Hematopoietic multipotent progenitor cell treated with erythropoietin and hydrocortisone succinate and interleukin-3 and kit ligand, for 4 days (in vitro differentiated cells): ENCODE measurements at regions not wholly inside any gene's neighbourhood (a gene's known extent, or its start where the extent isn't known, plus 50 kb on each side); places are given as distances from the start of the nearest gene placed in this dataset.

Experiments used
- DNase-seq: peaks from one replicate; pipeline ENCODE4 v3.0.0-alpha.2; 2015

DNA sequence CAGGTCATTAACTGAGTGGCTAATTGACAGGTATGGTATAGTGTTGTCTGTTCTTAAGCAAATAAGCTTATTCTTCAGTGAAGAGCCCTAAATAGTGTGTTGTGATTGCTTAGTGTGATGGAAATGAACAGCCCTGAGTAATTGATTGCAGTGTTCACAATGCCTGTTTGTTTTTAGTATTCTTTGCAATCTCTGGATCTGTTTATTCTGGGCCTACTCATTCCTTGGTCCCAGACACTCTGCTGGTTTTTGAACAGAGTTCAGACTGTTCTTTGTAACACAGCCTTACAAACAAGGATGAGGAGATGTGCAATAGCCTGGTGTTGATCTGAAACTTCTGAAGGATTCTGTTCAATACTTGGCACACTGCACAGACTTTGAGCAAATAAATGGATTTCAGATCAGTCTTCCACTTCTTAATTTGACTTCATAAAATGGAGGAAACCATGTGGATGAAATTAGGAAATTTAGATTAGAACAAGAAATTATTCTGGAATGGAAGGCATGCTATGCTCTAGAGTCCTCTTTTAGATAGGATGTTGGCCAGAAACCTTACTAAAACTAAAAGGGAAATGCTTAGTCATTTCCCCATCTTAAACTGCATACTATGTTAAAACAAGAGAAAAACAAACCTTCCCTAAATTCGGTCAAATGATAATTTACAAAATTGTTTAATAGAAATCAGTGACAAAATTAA lies 444.2 kb upstream of the SEMA3D start:
- DNase-seq = peak; percentile 64

GRCh38 chr7:85627791-85628586 lies 441.1 kb upstream of the SEMA3D start:
- DNase-seq = no peak

DNA sequence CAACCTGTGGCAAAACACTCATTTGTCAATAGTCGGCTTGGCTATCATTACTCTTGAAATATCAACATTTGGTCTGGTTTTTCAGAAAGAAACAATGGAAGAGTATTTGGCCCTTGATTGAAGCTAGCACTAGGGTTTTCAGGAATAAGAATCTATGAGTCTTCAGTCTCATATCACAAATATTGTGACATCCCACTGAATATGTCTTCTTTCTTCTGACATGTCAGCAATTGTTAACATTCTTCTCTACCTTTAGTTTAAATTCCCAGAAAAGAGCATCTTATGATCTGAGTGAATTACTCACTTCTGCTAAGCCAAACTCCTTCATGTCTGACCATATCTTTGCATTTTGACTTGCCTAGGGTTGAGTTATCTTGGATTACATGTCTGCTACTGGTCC lies 435.2 kb upstream of the SEMA3D start:
- peak; percentile 11 for DNase-seq

GRCh38 chr7:85620936-85621685 lies 434.3 kb upstream of the SEMA3D start:
- DNase-seq = peak; percentile 80

- no peak for DNase-seq
Measured at GRCh38 chr7:85619236-85619635, 432.4 kb upstream of the SEMA3D start.

- no peak for DNase-seq
Measured at GRCh38 chr7:85614684-85615083, 427.8 kb upstream of the SEMA3D start.

DNA sequence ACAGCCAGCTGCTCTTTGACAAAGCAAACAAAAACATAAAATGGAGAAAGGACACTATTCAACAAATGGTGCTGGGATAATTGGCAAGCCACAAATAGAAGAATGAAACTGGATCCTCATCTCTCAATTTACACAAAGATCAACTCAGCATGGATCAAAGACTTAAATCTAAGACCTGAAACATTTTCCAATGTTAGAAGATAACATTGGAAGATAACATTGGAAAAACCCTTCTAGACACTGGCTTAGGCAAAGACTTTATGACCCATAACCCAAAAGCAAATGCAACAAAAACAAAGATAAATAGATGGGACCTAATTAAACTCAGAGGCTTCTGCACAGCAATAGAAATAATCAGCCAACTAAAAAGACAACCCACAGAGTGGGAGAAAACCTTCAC lies 425.7 kb upstream of the SEMA3D start:
- DNase-seq = no peak

DNA sequence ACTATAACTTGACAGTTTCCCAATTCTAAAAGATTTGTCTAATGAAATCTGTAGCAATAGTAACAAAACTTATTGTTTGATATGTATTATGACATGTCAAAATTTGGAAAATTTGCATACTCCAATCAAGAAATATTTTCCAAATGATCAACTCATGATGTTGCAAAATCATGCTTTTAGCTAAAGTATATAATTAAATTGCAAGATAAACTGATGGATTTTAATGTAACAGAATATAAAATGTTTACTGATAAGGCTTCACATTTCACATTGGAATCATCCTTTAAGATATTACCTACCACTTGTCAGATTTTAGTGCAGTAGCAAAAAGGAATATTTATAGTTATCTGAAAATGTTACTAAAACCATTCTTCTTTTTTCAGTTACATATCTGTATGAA lies 421.9 kb upstream of the SEMA3D start:
- no peak for DNase-seq

GRCh38 chr7:85602196-85602595 lies 415.3 kb upstream of the SEMA3D start:
- no peak for DNase-seq

DNA sequence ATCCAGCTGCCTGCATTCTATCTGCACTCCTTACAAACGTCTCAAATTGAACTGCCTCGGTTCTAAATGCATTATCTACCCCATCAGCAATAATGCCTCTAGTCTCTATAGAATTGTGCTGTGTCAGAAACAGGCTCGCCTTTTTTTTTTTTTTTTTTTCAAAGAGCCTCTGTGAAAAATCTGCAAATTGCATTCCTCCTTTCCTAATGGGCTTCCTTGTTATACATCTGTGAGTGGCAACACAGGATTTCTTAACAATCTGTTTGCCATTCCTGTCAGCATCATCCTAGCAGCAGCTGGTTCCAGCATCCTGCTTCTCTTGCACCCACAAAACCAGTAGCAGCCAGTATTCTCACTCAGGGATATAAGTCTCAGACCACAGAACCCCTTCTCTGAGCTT lies 413.5 kb upstream of the SEMA3D start:
- no peak for DNase-seq

- no peak for DNase-seq
Measured at GRCh38 chr7:85596827-85597226, 410.0 kb upstream of the SEMA3D start.

- no peak for DNase-seq
Measured at GRCh38 chr7:85595750-85596178, 408.9 kb upstream of the SEMA3D start.

DNA sequence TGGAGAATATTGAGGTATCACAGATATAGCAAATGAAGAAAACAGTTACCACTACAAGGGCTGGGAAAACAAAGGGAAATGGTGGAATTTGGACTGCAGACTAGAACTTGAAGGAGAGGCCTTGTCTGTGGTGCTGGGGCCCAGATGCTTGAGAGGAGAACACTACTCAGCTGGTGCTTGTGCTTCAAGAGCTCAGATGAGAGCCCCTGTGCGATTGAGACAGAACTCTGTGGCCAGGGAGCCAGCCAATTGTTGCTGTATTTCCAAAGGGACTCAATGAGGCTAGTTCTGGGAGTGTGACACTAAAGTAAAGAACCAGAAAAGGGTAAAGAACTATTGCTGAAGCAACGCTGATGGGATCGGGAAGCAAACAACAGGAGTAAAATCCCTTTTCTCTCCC lies 406.5 kb upstream of the SEMA3D start:
- no peak for DNase-seq

DNA sequence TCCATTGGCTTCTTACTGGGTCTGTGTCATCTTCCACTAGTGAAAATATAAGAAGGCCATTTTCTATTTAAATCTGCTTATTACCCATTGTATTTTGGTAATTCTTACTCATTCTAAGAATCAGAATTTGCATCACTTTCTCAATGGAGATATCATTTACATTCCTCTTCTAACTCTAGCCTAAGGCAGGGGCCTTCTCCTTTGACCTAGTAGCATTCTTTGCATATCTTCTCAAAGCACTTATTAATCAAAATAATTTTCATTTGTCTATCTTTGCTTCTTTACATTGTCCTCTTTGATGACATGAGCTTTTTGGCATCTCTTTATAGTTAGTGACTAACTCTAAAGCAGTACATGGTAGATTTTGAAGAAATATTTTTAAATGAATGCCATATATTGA lies 400.9 kb upstream of the SEMA3D start:
- DNase-seq = no peak

GRCh38 chr7:85586091-85586490 lies 399.2 kb upstream of the SEMA3D start:
- no peak for DNase-seq

DNA sequence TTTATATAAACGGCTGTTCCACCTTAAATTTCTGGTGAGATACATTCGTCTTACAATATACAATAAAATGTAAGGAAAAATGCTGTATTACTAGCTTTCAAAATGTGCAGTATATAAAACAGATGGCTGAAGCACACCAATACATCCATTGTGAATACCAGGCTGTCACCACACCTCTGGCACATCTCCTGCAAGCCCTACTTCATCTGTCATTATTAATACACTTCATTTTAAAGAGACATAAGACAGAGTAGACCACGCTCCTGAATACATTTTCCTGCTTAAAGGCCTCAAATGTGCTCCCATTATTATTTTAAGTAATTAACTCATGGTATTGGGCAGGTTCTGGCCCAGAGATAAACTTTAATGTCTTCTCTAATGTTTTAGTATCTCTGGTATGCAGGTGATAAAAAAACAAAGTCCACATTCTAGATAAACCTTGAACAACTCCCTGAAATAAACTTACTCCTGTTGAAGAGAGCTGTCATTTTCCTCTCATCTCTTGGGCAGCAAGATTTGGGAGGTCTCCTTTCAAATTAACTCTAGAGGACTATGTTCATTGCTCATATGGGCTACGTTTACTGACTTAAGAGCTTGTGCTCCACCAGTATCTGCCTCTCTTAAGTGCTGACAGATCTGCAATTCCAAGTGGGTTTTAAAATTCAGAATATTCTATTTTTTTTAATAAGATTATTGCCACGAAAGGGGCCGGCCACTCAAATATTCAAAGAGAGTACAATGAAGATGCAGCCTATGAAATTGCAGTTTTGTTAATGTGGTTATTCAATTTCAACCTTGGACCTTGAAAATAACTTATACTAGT lies 396.5 kb upstream of the SEMA3D start:
- DNase-seq = no peak

- peak; percentile 62 for DNase-seq
Measured at GRCh38 chr7:85573844-85574243, 387.0 kb upstream of the SEMA3D start.

DNA sequence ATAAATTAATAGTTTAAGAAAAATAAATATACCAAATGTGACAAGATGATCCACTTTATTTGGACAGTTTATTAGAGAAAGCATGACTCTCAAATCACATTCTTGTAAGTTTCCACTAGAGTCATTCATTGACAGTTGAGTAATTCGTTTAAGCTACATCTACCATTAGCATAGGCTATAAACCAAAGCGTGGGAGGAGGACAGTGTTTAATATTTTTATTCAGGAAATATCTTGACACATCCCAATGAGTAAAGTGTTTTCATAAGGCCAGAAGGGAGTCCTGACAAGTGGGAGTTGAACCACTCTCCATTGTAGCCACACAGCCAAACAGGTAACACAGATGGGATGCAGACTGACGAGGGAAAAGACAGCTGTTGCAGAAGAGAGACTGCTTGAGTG lies 386.5 kb upstream of the SEMA3D start:
- no peak for DNase-seq

- DNase-seq = no peak
Measured at GRCh38 chr7:85570898-85571297, 384.0 kb upstream of the SEMA3D start.

DNA sequence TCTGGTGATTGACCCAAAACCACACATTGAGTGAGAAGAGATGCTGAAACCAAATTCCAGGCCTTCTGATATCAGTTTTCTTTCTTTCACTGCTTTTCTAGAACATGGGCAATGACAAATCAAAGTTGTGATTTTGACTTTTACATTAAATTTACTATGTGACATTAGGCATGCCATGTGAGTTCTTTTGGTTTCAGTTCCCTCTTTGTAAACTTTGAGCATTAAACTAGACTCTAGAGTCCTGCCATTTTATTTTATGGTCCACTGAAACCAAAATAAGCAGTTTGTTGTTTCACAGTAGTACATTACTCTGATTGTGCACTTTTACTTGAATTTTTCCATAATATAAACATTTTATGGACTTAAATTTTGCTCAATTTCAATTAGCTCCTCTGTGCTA lies 381.1 kb upstream of the SEMA3D start:
- DNase-seq = no peak

DNA sequence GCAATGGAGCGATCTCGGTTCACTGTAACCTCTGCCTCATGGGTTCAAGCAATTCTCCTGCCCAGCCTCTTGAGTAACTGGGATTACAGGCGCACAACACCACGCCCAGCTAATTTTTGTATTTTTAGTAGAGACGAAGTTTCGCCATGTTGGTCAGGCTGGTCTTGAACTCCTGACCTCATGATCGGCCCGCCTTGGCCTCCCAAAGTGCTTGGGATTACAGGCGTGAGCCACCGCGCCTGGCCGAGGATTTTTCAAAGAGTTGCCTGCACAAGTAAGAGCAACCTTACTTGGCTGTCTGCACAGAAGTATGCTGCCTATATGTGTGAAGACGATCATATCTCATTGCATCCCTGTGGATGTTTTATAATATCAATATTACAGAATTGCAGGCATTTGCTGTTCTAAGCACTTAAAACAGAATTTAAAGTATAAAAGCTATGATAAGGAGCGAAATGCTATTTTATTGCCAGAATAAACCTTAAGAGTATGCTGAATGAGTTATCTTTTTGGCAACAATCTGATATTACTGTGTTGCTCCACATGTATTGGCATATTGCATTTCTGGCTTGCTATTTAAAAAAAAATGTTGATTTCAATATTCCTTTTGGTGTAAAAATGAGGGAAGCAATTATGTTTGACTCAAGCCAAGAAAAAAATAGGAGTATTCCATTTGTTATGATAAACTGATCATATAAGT lies 379.4 kb upstream of the SEMA3D start:
- no peak for DNase-seq

DNA sequence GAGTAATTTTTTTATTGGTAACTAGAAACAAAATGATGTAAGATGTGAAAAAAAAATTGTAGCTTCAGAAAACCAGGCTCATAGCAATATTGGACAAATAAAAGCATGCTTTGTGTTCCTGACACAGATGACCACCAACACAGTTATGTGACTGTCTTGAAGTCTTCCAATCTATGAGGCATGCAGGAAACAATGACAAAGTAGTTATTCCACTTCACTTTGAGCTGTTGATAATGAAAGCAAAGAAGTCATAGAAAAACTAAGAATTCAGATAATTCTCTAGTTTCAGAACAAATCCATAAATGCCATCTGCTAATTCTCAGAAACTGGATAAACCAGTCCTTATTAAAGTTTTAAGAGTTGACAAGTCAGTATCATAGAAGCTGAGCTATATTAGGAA lies 378.4 kb upstream of the SEMA3D start:
- no peak for DNase-seq
